Stimulated activated CD4-positive, alpha-beta T cell treated with anti-CD3 and anti-CD28 coated beads, Interleukin-15, amount 100 ng/mL, for 1 hour (primary cell): ENCODE measurements at regions not wholly inside any gene's neighbourhood (a gene's known extent, or its start where the extent isn't known, plus 50 kb on each side); places are given as distances from the start of the nearest gene placed in this dataset.

Experiments
- DNase-seq, 2 donors: peaks; one replicate each; pipeline ENCODE4 v3.0.0-alpha.2; 2020; ENCODE audit warnings: low read depth in 1 of 2, low spot score in 1 of 2

DNA sequence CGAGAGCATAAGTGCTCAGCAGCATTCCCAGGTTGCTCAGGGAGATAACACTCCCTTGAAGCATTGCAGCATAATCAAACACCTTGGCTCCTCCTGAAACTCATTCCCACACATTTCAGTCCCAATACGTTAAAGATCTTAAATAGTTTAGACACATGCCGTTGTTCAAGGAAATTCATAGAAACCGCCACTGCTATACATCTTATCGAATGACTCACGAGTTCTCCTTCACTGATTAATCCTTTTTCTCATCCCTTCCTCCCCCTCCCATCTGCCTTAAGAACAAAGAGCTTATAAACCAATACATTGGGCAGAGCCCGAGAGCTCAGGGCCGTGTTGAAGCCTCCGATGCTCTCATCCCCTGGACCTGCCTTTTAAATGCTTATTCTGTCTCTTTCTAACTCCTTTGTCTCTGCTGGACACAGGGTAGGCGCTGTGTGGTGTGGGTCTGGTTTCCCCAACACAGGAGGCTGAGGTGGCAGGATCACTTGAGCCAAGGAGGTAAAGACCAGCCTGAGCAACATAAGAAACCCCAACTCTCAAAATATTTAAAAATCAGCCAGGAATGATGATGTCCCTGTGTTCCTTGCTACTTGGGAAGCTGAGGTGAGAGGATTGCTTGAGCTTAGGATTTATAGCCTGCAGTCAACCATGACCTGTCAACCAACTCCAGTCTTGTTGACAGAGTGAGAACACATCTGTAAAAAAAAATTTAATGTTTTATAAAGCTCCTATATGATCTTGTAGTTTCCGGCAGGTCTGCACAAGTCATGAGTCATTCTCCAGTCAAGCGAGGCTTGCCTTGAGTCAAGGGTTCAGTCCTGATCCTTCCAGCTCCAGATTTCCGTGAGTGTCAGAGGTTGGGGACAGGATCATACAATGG is 394.0 kb upstream of the HSFY2 start:
- no peak for DNase-seq

DNA sequence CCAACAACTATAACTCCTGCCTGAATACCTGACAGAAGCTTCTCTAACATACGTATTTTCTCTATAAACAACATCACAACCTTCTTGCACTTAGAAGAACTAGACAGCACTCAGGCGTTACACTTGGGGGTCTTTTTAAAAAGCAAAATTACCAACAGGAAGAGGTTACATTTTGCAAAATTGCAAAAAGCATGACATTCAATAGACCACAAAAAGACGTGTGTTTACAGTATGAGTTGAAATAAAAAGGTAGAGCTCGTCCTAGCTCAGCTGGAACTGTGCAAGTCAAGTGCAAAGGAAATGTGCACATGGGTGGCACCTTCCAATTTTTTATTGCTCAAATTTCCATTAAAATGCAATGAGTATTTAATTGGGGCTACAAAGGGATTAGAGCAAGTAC is 375.2 kb upstream of the HSFY2 start:
- no peak for DNase-seq

GRCh38 chrY:19146296-19146695 is 372.8 kb upstream of the HSFY2 start:
- no peak for DNase-seq

GRCh38 chrY:19142093-19142492 is 368.6 kb upstream of the HSFY2 start:
- DNase-seq: no peak

DNA sequence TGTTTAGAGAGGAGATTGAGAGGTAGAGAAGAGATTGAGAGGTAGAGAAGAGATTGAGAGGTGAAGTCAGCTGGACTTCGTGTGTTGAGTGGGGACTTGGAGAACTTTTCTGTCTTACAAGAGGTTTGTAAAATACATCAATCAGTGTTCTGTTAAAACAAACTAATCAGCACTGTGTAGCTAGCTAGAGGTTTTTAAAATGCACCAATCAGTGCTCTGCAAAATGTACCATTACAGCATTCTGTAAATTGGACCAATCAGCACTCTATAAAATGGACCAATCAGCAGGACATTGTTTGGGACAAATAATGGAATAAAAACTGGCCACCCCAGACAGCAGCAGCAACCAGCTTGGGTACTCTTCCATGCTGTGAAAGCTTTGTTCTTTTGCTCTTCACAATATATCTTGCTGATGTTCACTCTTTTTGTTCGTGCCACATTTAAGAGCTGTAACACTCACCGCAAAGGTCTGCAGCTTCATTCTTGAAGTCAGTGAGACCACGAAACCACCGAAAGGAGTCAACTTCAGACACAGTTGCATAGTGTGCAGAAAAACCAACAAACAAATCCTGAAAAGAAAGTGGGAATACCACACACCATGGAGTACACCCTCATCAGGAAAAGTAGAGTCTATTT is 366.9 kb upstream of the HSFY2 start:
- no peak for DNase-seq

DNA sequence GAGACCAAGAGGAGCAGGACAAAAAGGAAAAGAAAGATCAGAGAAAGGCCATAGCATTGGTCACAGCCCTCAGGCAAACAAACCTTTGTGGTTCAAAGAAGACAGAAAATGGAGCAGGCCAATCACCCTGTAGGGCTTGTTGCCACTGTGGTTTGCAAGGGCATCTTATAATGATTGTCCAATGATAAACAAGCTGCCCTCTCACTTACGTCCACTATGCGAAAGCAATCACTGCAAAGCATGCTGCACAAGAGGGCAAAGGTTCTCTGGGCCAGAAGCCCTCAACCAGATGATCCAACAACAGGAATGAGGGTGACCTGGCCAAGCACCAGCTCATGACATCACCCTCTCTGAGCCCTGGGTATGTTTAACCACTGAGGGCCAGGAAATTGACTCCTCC is 360.9 kb upstream of the HSFY2 start:
- DNase-seq: no peak

GRCh38 chrY:19130569-19131358 is 357.2 kb upstream of the HSFY2 start:
- no peak for DNase-seq

DNA sequence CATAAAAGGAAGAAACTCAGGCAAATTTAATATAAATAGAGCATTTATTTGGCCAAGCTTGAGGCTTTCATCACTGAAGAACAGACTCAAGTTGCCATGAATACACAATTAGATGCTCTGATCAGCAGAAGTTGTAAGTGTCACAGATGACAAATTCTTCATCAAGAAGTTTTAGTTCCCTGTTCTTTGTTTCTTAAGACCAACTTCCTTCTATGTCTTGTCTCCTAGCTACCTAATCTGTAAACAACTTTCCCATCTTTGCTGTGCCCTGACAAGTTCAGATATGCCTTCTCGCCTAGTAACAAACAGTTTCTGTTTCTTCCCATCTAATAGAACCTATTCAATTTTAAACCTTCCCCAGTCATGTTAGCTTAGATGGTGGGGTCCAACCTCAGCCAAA is 353.4 kb upstream of the HSFY2 start:
- no peak for DNase-seq

- no peak for DNase-seq
Observed at GRCh38 chrY:19124609-19125008, 351.1 kb upstream of the HSFY2 start.

- DNase-seq: no peak
Observed at GRCh38 chrY:19122450-19122849, 348.9 kb upstream of the HSFY2 start.

- DNase-seq: no peak
Observed at GRCh38 chrY:19098349-19098748, 324.8 kb upstream of the HSFY2 start.

DNA sequence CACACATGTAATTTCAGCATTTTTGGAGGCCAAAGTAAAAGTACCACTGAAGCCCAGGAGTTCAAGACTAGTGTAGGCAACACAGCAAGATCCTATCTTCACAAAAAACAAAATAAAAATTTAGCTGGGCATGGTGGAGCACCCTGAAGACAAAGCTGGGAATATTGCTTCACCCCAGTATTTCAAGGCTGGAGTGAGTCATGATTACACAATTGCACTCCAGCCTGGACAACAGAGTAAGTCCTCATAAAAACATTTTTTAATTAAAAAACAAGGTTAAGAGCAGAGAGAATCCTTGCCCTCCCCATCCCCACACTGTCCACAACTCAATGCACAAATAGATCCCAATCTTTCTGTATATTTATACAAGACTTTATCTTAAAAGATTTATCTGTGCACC is 321.9 kb upstream of the HSFY2 start:
- DNase-seq: no peak

GRCh38 chrY:19083006-19083405 is 309.5 kb upstream of the HSFY2 start:
- no peak for DNase-seq

- no peak for DNase-seq
Observed at GRCh38 chrY:19077698-19078113, 304.2 kb upstream of the HSFY2 start.

DNA sequence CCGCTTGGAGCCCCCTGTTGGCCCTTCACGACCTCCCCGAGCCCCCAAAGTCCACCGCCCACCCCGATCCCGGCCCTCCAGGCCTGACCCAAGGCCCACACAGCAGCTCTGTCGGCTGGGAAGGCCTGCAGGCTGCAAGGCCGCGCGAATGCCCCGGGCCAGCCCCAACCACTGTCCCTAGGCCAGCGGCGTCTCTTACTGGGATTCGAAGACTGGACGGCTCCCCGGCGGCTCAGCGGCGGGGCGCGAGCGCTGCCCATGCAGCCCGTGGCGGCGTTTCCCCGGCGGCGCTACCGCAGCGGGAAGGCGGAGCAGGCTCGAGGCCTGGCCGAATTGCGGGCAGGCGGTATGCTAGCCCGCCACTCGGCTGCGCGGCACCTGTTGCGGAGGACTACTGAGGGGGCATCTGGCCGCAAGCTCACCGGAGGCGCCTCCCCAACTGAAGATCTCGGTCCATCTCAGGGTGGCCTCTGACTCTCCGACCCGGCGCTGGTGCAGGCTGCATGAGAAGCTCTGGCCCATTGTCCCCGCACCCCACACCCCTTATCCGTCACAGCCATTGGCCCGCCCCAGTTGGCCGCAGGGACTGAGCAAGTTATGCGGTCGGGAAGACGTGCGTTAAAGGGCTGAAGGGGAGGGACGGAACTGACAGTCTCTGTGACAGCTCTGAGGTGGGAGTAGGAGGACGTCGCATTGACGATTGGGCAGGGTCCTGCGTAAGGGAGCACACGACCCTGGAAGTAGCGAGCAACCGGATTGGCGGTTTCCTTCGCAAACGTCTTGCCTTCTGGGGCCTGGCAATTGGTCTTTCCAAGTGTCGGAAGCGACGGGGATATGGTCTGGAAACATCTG is 303.5 kb upstream of the HSFY2 start:
- no peak for DNase-seq

GRCh38 chrY:19075471-19076253 is 302.1 kb upstream of the HSFY2 start:
- no peak for DNase-seq

DNA sequence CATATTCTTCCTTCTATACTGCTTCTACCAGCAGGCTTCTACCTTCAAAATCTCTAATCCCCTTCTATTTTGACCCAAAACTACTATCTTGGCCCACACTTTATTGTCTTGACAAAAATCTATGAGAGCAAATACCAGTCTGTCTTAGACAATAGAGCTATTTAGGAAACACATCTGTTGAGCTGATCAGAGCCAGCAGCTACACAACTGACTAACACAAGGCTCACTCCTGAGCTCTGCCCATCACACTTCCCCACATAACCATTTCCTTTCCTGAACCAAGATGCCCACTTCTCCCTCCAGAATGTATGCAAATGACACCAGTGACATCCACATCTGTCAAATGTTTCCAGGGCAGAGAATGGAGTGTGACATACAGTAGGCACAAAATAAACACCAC is 293.9 kb upstream of the HSFY2 start:
- DNase-seq: no peak

- no peak for DNase-seq
Observed at GRCh38 chrY:19066447-19067190, 293.1 kb upstream of the HSFY2 start.

DNA sequence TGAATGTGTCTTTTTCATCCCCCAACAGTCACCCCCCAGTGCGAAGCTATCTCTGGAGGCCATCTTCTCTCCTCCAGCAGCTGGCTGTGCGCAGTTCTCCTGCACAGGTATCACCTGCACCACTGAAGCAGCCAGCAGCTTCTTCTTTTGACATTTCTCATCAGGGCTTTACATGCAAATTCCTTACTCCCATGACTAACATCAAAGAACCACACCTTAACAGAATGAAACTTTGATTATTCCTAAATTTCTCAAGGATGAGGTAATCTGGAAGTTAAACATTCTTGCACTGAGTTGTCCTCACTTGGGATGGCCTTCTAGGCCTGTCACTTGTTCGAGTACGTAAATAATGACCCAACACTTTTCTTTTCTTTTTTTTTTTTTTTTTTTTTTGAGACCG is 291.6 kb upstream of the HSFY2 start:
- no peak for DNase-seq

GRCh38 chrY:19059733-19060132 is 286.2 kb upstream of the HSFY2 start:
- DNase-seq: no peak
